ENCODE measurements at regions not wholly inside any gene's neighbourhood (a gene's known extent, or its start where the extent isn't known, plus 50 kb on each side); places are given as distances from the start of the nearest gene placed in this dataset.
"Not testable (repeated sequence)": the region's sequence is repeated elsewhere in the genome, so short reads cannot be mapped to it uniquely, and the experiment has no call there.

- TF ChIP-seq CTCF (IDR thresholded peaks at IDR 0.05), result no peak
- intact Hi-C loops (cut with DNase I, micrococcal nuclease), result no loop called here
- DNase-seq (no peak), ATAC-seq (no peak)
- Histone ChIP-seq H3K4me1 (ENCODE audit: low read depth) (no peaks in the 10 kb centered on the region), H3K4me3 (no peak overlapping the region), H3K36me3 (ENCODE audit: low read depth) (no peaks in the 10 kb centered on the region), H3K9me3 (no peaks in the 10 kb centered on the region)
These were observed 1313.2 kb downstream of the ADGRL3 start for GRCh38 chr4:62513306-62513705.

- no peak for ATAC-seq
- Histone ChIP-seq H3K36me3 (ENCODE audit: low read depth) (no peaks in the 10 kb centered on the region), H3K4me1 (ENCODE audit: low read depth) (no peaks in the 10 kb centered on the region), H3K4me3 (no peak overlapping the region), H3K9me3 (no peaks in the 10 kb centered on the region)
- TF ChIP-seq CTCF (IDR thresholded peaks at IDR 0.05), result no peak
- intact Hi-C loops (cut with DNase I, micrococcal nuclease), result no loop called here
- DNase-seq, result no peak
These were observed 1312.1 kb downstream of the ADGRL3 start for GRCh38 chr4:62512271-62512670.

GRCh38 chr4:62510228-62510627, 1310.1 kb downstream of the ADGRL3 start:
- no peak for DNase-seq
- Histone ChIP-seq H3K4me1 (ENCODE audit: low read depth) (no peaks in the 10 kb centered on the region), H3K4me3 (no peak overlapping the region), H3K36me3 (ENCODE audit: low read depth) (no peaks in the 10 kb centered on the region), H3K9me3 (no peaks in the 10 kb centered on the region)
- TF ChIP-seq CTCF (IDR thresholded peaks at IDR 0.05), result no peak
- intact Hi-C loops (cut with DNase I, micrococcal nuclease), result no loop called here
- ATAC-seq, result no peak

GRCh38 chr4:62500296-62500695, 1300.2 kb downstream of the ADGRL3 start:
- Histone ChIP-seq H3K4me1 (ENCODE audit: low read depth) (no peaks in the 10 kb centered on the region), H3K36me3 (ENCODE audit: low read depth) (no peaks in the 10 kb centered on the region), H3K9me3 (no peaks in the 10 kb centered on the region), H3K4me3 (no peak overlapping the region)
- intact Hi-C loops (cut with DNase I, micrococcal nuclease), result no loop called here
- DNase-seq (no peak), ATAC-seq (no peak)
- no peak for TF ChIP-seq CTCF (IDR thresholded peaks at IDR 0.05)

GRCh38 chr4:62495032-62495431, 1294.9 kb downstream of the ADGRL3 start:
- ATAC-seq, result no peak

GRCh38 chr4:62491756-62492155, 1291.6 kb downstream of the ADGRL3 start:
- DNase-seq; intact Hi-C loops (cut with DNase I, micrococcal nuclease); ATAC-seq; H3K4me3 ChIP-seq; H3K9me3 ChIP-seq; H3K4me1 ChIP-seq (ENCODE audit: low read depth); H3K36me3 ChIP-seq (ENCODE audit: low read depth): not testable (repeated sequence)

More at GRCh38 chr4:62495032-62495431, 1294.9 kb downstream of the ADGRL3 start:
- intact Hi-C loops (cut with DNase I, micrococcal nuclease), result no loop called here
- Histone ChIP-seq H3K4me3 (no peak overlapping the region), H3K36me3 (ENCODE audit: low read depth) (no peaks in the 10 kb centered on the region), H3K4me1 (ENCODE audit: low read depth) (no peaks in the 10 kb centered on the region), H3K9me3 (no peaks in the 10 kb centered on the region)
- TF ChIP-seq CTCF (IDR thresholded peaks at IDR 0.05), result no peak
- DNase-seq, result no peak
